Stimulated activated CD4-positive, alpha-beta T cell treated with anti-CD3 and anti-CD28 coated beads, Interleukin-1b, Interleukin-23, amount 100 ng/mL, for 24 hours (primary cell): ENCODE measurements at regions not wholly inside any gene's neighbourhood (a gene's known extent, or its start where the extent isn't known, plus 50 kb on each side); places are given as distances from the start of the nearest gene placed in this dataset.
"Not testable (repeated sequence)": the region's sequence is repeated elsewhere in the genome, so short reads cannot be mapped to it uniquely, and the experiment has no call there.

Experiments
- DNase-seq, 4 experiments: peaks; one replicate each; pipeline ENCODE4 v3.0.0-alpha.2; 2020; ENCODE audit warnings: low read depth in 4 of 4, low spot score in 1 of 4

DNA sequence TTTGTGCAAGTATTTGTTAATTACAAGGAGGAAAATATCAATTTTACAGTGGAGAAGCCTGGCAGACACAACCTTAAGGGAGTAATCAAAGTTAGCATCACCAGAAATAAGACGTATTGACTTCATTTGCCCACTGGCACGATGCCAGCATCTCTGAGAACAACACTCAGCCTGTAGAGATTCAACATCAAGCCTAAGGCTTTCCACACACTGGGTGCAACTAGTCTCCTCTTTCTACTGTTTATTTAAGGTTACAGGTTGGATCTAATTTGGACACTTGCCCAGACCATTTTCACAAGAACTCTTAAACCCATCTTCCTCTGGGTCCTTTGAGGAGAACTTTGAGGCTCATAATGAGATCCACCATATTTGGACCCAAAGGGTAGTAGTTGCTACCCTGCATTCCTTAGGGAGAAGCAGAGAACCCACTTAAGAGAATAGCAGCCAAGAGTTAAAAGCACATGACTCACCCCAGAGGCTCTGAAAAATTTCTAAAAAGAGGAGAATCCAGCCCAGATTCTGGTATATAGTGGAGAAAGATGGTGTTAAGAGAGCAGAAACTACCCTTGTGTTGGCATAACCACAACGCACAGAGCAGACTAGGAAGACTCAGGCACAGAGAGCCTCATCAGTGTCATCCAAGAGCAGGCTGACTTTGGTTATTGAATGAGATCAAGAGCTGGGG, 97.3 kb downstream of the CCDC71L start:
- no peak for DNase-seq

DNA sequence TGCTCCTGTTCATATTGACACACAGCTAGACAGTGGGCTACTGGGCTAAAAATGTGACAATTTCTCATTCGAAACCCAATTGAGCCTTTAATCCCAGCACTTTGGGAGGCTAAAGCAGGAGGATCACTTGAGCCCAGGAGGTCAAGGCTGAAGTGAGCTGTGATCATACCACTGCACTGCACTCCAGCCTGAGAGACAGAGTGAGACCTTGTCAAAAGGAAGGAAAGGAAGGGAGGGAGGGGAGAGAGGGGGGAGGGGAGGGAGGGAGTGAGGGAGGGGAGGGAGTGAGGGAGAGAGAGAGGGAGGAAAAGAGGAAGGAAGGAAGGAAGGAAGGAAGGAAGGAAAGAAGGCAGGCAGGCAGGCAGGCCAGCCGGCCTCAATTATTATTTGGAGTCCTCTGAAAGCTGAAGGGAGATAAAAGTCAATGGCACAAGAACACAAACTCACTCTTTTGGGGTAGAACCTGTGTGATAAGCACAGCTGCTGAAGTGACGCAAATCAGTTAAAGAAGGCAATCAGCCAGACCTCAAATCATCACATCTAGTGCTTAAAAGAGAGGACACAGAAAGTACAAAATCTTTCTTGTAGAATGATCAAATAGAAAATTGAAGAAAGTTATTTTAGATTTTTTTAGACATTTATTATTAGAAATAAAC, 98.1 kb downstream of the CCDC71L start:
- no peak for DNase-seq

DNA sequence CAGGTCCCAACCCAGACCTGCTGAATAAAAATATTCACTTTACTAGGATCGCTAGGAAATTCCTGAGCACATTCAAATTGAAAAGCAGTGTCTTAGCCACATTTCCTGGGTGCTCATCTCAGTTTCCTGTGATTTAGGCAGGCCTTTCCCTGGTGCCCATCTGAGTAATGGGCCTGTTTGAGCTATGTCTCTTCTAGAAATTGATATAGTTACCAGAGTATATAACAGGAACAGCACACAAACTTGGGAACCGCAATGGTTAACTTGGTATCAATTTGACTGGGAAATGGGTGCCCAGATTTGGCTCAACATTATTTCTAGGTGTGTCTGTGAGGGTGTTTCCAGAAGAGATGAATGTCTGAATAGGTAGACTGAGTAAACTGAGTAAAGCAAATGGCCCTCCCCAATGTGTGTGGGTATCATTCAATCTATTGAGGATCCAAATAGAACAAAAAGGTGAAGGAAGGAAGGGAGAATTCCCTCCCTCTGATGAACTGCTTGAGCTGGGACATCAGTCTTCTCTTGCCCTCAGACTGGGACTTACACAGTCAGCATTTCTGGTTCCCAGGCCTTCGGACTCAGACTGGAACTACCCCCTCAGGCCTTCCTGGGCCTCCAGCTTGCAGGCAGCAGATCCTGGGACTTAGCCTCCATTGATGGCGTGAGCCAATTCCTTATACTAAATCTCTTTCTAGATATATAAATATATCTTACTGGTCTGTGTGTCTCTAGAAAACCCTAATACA, 99.1 kb downstream of the CCDC71L start:
- no peak for DNase-seq

DNA sequence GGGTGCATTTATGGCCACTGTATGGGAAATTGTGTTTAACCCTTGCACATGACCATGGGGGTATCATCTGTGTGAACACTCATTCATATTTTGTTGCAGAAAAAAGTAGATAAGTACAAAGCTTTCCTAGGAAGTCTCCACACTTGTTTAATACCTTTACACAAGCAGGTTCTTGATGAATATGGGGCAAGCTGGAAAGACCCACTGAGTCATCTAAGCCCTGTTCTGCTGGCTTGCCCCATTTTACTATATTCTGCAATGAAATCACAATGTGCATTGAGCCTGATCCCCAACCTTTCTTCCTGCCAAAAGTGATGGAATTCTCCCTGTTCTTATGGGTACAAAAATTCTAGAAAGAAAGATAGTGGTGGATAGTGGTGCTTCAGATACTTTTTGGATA, 99.8 kb downstream of the CCDC71L start:
- DNase-seq: no peak

DNA sequence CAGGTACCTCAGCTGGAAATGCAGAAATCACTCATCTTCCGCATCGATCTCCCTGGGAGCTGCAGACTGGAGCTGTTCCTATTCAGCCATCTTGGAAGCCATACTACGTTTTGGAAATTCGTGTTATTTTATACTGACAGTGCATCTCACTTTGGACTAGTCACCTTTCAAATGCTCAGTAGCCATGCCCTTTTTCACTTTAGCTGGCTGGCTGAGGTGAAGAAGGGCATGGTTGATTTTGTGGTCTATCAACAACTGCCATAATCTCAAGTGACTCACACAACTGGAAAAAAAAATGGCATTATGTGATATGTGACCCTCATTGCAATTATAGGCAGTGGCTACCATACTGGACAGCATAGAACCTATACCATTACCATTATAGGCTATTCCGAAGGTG, 100.5 kb downstream of the CCDC71L start:
- DNase-seq: no peak

DNA sequence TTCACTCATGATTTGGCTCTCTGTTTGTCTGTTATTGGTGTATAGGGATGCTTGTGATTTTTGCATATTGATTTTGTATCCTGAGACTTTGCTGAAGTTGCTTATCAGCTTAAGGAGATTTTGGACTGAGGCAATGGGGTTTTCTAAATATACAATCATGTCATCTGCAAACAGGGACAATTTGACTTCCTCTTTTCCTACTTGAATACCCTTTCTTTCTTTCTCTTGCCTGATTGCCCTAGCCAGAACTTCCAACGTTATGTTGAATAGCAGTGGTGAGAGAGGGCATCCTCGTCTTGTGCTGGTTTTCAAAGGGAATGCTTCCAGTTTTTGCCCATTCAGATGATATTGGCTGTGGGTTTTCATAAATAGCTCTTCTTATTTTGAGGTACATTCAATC, 104.7 kb downstream of the CCDC71L start:
- DNase-seq: not testable (repeated sequence)

DNA sequence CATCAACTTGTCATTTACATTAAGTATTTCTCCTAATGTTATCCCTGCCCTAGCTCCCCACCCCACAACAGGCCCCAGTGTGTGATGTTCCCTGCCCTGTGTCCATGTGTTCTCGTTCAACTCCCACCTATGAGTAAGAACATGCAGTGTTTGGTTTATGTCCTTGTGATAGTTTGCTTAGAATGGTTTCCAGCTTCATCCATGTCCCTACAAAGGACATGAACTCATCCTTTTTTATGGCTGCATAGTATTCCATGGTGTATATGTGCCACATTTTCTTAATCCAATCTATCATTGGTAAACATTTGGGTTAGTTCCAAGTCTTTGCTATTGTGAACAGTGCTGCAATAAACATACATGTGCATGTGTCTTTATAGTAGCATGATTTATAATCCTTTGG, 106.3 kb downstream of the CCDC71L start:
- DNase-seq: not testable (repeated sequence)

DNA sequence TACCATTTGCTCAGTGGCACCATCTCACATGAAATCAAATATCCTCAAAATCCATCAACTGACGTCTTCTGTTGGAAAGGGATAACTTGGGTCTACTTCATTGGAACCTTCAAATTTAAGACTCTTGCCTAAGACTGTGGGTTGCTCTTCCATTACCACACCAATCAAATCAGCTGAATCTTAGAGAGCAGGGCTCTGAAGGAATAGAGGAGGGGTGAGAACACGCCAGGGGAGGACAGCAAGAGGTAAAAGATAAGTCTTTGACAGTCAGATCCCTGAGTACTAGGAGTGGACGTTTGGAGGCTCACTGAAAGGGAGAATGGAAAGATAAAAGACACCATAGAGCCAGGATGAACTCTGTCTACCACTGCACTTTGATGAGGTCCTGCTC, 107.5 kb downstream of the CCDC71L start:
- no peak for DNase-seq

DNA sequence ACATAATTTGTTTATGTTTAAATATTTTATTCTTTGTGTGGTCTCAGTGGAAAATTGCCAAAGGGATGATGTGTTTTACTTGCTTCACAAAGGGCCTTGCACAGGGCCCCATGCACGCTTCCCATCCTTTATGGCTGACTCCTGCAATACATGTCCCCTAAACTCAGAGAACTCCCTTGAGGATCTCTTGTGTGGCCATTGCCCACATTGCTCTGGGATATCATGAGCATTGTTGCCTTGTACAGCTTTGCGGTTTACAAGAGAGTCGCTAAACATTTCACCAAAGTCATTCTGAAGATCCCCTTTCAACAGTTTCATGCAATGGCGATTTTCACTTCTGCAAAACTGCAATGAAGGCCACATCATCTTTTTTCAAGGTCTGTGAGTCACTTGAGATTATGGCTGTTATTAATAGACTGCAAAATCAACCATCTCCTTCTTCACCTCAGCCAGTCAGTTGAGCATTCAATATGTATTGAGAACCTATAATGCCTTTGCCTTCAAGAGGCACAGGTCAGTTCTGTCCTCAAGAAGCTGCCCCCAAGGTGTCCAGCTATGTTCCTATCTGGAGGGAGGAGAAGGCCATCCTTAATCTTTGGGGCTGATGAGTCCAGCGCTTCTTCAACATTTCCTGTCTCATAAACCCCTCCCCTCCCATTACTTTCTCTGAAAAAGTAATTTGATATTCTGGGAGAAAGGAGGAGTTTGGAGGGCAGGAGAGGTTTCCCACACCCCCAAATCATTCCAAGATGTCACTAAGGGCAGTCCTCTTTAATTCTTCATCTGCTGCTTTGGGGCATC, 108.1 kb downstream of the CCDC71L start:
- DNase-seq: no peak

DNA sequence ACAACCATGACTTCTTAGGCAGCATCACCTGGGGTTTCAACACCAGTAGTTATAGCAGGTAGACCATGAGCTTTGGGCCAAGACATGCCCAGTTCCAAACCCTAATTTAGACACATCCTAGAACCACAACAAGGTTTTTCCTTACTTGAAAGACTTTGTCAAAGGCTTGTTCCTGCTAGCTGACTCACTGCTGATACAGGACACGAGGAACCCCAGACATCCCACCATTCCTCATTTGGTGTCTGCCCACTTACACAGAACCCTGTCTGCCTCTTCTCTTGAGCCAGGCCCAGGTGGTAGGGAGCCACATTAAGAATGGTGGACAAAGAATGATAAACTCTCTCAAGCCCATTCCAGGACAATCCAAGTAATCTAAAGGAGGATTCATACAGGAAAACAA, 109.0 kb downstream of the CCDC71L start:
- no peak for DNase-seq

DNA sequence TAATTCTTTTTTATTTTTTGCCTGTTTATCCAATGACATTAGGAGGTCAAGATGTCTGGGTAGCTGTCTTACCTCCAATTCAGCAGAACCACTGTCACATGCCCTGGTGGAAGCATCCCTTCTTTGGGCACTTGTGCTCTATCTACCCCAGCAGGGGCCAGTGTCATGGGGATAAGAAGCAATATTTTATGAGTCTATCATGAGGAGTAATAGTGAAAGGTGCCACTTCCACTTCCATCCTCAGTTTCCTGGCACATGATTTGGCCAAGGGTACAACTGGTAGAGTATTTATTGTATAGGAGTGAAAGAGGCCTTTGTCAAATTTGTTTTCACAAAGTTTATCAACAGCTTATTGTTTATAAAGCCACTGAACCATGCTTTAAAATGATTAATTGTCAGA, 112.5 kb downstream of the CCDC71L start:
- no peak for DNase-seq

DNA sequence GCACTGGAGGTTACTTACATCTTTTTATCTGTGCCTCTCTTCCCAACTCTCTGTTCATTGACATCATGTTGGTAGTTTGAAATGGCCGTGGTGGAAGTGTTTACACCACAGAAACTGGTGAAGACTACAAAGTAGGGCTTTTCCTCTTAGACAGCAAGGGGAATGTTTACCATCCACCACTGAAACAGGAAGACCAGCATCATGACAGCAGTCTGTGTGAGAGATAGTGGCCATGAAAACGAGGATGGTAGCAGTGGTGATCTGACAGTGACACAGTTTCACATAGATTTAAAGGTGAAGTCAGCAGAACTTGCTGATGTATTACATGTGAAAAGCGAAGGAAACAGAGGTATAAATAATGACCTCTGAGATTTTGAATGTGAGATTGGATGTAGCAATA, 115.7 kb downstream of the CCDC71L start:
- DNase-seq: no peak

DNA sequence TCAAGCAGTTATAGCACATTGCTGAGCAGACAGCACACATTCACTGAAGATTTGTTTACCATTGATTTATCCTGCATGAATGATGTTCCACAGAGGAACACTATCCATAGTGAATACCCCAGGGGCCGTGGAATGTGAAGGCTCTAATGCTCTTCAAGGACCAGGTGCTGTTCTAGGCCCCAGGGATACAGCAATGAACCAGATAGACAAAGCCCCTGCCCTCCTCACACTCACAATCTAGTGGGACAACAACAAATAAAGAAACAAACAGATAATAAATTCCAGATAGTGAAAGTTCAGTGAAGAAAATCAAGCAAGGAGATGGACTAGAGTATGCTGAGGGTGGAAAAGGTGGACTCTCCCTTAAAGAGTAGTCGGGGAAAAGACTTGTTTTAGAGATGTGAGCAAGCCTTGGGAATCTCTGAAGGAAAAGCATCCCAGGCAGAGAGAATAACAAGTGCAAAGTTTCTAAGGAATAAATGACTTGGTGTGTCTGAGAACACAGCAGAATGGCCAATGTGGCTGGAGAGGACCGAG, 117.7 kb downstream of the CCDC71L start:
- DNase-seq: no peak

DNA sequence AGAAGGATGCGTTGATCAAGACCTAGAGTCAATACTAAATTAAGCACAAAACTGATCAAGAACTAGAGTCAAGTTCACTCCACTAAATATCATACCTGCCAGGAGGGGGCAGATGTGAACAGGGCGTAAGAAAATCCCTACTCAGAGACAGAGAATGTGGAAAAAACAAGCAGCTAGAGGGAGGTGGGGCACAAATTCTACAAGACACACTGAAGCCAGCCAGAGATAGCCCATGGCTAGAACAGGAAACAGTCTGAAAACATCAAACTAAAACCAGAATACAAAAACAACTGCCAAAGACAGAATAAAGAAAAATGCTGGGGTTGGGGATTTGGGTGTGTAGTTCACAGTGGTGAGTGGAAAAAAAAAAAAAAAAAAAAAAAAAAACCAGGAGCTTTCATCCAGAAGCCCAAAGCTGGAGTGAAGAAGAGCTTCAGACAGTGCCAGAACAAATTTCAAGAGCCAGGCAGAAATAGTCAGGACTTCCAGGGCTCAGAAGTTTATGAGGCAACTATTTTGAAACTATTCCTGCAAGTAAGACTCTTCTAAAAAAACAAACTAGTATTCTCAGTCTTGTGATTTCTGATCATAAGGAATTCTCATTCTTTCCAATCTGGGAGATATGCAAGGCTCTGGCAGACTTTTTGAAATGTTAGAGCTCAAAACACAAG, 118.3 kb downstream of the CCDC71L start:
- peak; percentile 7 to 25 (median 23) for DNase-seq

DNA sequence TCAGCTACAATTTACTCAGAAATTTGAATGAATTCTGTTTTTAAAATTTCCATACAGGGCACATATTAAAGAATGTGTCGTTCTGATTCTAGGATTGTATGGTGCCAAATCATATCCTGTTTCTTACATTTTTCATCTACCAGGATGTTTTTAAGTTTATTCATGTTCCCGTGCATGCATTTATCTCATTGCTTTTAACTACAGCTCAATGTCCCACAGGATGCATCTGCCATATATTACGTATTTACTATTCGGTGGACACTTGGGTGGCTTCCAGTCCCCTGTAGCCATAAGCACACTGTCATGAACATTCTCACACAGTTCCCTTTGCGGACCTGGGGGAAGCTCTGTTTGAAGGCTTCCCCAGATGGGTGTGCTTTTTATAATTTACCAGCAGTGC, 122.3 kb downstream of the CCDC71L start:
- DNase-seq: no peak

DNA sequence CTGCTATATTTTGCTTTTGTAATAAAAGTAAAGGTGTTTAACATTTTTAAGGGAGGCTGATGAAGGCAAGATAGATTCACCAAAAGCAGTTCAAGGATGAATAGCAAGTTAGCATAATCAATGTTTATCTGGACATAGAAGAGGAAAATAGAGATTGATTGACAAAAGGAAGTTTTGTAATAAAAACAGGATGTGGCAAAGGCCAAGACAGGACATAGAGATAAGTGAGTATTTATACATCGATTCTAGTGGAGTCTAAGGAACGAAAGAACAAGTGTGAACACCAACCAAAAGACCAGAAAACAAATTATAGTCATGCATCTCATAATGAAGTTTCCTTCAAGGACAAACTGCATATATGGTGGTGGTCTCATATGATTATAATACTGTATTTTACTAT, 123.8 kb downstream of the CCDC71L start:
- DNase-seq: no peak

DNA sequence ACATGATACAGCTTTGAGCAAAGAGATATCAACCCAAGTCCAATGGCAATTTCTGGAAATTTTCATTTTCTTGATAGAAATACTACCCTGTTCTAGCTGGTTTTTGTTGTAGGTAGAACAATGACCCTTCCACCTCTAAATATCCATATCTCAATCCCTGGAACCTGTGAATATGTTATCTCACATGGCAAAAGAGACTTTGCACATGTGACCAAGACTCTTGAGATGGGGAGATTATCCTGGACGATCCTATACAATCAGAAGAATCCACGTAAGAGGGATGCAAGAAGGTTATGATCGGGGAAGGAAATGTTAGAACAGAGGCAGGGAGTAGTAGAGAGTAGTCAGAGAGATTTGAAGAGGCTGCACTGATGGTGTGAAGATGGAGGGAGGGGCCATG, 124.9 kb downstream of the CCDC71L start:
- no peak for DNase-seq

DNA sequence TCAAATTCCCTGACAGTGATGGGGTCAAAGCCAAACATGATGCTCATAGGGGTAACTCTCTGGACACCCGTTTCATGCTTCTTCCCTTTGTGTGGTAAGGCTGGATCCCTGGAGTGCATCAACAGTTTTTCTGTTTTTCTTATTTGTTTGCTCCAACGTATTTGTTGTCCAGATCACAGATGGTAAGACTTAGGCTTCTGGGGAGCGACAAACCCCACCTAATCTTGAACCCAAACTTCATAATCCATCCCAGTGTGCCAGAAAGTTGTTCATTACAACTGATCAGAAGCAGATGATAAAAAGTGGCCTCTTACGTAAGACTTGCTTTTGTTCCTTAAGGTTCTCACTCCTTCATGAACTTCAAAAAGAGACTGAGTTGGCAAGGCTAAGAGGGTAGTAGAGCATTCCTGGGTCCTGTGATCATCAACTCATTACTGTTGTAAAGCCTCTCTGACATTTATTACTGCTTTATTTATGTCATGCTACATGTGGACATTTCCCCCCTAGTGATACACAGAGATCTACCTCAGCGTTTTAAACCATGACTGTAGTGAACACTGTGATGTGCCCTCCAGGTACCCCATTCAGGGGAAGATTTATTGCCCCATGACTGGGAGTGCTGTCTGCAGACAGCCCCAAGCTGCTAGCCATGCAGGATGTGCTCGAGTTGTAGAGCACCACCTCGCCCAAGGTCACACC, 125.6 kb downstream of the CCDC71L start:
- DNase-seq: no peak

DNA sequence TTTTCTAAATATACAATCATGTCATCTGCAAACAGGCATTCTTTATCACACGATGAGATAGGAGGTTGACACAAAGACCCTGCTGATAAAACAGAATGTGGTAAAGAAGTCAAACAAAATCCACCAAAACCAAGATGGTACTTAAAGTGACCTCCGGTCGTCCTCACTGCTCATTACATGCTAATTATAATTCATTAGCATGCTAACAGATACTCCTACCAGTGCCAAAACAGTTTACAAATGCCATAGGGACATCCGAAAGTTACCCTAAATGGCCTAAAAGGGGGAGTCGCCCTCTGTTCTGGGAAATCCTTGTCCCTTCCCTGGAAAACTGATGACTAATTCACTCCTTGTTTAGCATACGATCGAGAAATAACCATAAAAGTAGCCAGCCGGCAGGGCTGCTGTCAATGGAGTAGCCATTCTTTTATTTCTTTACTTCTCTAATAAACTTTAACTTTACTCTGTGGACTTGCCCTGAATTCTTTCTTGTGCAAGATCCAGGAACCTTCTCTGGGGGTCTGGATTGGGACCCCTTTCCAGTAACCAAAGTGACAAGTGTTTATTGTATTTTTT, 126.6 kb downstream of the CCDC71L start:
- no peak for DNase-seq

DNA sequence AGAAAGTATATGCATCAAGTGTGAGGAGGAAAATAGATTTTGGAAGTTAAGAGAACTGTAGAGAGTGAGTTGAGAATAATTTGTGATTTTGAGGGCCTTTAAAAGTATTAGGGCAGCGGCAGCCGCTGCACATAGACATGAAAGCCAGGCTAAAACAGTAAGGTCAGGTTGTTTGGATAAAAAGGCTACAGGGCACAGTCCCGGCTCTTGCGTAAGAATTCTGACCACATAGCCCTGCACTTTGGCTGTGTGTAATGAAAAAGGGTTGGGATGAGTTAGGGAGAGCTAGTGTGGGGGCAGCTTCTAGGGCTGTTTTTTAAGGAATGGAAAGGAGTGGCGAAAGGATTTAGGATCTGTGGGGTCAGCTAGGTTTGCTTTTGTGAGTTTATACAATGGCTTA, 130.8 kb downstream of the CCDC71L start:
- not testable (repeated sequence) for DNase-seq
